DMS114 treated with DMSO at 0.1 percent for 48 hours (cell line): ENCODE measurements at regions not wholly inside any gene's neighbourhood (a gene's known extent, or its start where the extent isn't known, plus 50 kb on each side); places are given as distances from the start of the nearest gene placed in this dataset.

Source experiments
- DNase-seq: peaks from one replicate; lab custom pipeline; 2025; ENCODE audit not compliant: unreplicated experiment; lab: John Stamatoyannopoulos, UW

- DNase-seq: no peak
Measured at GRCh38 chr4:42328978-42329377, 68.3 kb upstream of the SHISA3 start.

DNA sequence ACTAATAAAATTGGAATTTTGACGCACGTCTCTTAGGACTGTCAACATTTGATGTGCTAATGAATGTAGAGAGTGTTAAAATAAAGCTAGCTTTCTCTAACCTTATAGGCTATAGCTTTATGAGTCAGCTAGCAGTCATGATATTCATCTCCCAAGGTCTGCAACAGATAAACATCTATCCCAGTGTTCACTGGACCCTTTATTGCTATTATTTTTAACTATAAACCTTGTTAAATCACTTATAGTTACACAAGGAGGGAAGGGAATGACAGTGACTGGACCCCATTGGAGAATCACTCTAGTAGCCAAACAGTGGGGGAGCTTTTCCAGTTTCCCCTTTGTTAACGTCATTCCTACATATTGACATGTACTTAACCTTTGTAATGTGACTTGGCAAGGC is 67.9 kb upstream of the SHISA3 start:
- no peak for DNase-seq

- DNase-seq: no peak
Measured at GRCh38 chr4:42330002-42330592, 67.2 kb upstream of the SHISA3 start.

DNA sequence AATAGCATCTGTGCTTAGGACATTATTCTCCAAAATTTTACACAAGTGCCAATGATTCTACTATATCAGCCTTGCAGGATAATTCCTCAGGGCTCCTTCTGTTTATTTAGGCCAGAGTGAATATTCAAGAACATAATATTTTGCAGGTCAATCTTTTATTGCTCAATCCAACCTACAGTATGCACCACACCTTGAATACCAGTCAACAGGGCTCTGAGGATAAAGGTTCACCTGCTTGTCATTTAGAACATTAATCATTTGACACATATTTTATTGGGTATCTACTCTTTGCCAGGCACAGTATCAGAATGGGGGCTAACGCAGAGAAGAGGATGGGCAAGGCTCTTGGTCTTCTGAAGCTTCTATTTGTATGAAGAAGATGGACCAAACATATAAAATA is 66.2 kb upstream of the SHISA3 start:
- no peak for DNase-seq

DNA sequence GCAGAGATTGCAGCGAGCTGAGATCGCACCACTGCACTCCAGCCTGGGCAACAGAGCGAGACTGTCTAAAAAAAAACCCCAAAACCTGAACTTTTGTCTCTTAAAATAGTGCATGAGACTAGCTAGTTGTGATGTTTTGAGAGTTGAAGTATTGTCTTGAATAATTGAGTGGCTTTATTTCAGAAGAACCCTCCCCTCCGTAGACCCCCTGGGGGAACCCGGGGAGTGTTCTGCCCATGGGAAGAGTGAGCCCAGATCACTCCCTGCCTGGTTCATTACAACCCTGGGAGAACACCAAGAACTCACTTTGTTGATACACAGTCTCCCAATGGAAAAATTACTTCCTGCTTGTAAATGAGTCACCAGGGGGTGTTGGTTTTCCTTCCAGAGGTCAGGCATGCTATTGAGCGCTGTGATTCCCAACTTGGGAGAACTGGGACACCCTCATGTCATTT is 65.3 kb upstream of the SHISA3 start:
- DNase-seq: no peak

DNA sequence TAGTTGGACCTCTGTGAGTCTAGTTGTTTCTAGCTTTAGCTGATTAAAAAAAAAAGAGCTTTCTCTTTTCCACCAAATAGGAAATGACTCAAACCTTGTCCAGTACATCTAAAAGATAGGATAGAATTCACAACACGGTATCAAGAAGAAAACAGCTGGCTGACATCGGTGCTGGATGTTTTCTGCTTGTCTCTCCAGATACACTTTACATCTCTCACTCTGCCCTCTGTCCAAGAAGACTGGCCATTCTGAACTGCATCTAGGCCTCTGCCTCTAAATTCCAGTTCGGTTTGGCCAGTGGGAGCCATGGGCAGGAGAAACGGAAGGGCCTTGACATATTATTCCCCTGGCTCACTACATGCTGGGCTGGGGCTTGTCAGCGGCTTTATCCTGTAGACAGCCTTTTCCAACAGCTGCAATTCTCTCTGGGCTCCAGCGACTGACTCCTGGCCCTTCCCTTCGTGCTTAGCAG is 57.3 kb upstream of the SHISA3 start:
- DNase-seq: no peak

DNA sequence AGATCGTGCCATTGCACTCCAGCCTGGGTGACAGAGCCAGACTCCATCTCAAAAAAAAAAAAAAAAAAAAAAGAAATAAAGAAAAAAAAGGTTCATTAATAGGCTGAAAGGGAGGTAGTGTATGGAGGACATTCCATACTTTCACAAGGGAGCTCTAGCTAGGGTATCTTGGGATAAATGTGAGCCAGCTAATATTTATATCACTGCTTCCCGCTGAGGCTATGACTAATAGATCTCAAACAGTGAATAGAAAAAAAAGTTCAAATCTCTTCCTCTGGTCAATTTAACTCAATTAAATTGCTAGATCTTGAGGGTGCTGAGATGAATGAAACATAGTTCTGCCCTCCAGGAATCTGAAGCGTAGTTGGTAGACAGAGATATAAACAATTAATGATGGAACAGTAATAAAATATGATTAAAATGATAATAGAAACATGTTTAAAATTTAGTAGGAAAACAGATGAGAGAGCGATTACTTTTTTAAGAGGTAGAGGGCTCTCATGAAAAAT is 55.7 kb upstream of the SHISA3 start:
- DNase-seq: no peak

GRCh38 chr4:42342459-42342858 is 54.8 kb upstream of the SHISA3 start:
- DNase-seq: no peak

- no peak for DNase-seq
Measured at GRCh38 chr4:42344309-42344708, 53.0 kb upstream of the SHISA3 start.

DNA sequence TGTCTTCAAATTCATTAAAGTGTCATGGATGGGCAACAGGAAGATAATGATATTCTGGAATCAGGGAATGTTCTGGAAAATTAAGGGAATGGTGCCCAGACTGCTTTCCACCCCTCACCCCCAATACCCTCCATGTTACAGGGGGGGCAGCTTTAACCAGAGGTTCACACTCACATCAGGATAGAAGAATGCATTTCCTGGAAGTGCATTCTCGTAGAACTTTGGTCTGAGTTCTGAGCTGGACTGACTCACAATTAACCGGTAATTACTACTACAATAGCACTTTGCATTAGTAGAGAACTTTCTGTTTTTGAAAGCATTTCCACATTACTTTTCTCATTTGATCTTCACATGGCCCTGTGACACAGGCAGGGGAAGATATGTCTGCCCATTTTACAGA is 52.5 kb upstream of the SHISA3 start:
- no peak for DNase-seq

GRCh38 chr4:42345962-42346544 is 51.2 kb upstream of the SHISA3 start:
- no peak for DNase-seq

GRCh38 chr4:42347076-42347475 is 50.2 kb upstream of the SHISA3 start:
- no peak for DNase-seq
